ENCODE measurements at regions not wholly inside any gene's neighbourhood (a gene's known extent, or its start where the extent isn't known, plus 50 kb on each side); places are given as distances from the start of the nearest gene placed in this dataset.

GRCh38 chr5:8226148-8226547 lies 357.2 kb downstream of the MTRR start:
- TF ChIP-seq CTCF (IDR thresholded peaks at IDR 0.05 in 2 of 3, conservative IDR thresholded peaks at IDR 0.05 in 1 of 3; ENCODE audit: borderline replicate concordance in 1 of 3, insufficient read depth in 1 of 3, low read depth in 2 of 3, low read length in 2 of 3) (no peak), POLR2A (IDR thresholded peaks at IDR 0.05; ENCODE audit: borderline replicate concordance, extremely low read depth, insufficient read depth, insufficient read length) (no peak), FOSL1 (IDR thresholded peaks at IDR 0.05; ENCODE audit: low read depth) (no peak), YY1 (IDR thresholded peaks at IDR 0.05; ENCODE audit: extremely low read depth, insufficient replicate concordance, low read depth, low read length) (no peak), ZNF274 (IDR thresholded peaks at IDR 0.05; ENCODE audit: low read depth, low read length) (no peak), RAD21 (IDR thresholded peaks at IDR 0.05; ENCODE audit: low read depth) (no peak)
